Effector CD4-positive, alpha-beta T cell (primary cell): ENCODE measurements at regions not wholly inside any gene's neighbourhood (a gene's known extent, or its start where the extent isn't known, plus 50 kb on each side); places are given as distances from the start of the nearest gene placed in this dataset.
"Not testable (repeated sequence)": the region's sequence is repeated elsewhere in the genome, so short reads cannot be mapped to it uniquely, and the experiment has no call there.

Source experiments
- DNase-seq: peaks from one replicate; pipeline ENCODE4 v3.0.0-alpha.2; 2020

GRCh38 chr3:71925511-71926261 is 140.7 kb upstream of the PROK2 start:
- not testable (repeated sequence) for DNase-seq

DNA sequence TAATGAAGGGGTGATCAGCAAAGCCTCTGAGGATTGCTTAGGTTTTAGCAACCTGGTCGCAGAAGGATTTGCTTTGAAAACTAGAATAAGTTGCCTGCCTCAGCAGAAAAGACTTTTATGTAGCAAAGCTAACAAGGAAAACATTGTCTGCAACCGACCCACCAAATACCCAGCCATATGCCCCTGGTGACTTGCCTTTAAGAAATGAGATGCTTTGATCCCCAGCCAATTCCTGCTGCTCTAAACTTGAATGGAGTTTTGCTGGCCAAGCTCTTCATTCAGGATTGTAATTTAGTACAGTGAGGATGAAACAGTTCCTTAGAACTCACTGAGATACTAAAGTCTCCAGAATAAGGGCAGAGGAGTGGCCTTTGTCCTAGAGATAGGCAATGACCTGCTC is 139.8 kb upstream of the PROK2 start:
- DNase-seq = no peak

DNA sequence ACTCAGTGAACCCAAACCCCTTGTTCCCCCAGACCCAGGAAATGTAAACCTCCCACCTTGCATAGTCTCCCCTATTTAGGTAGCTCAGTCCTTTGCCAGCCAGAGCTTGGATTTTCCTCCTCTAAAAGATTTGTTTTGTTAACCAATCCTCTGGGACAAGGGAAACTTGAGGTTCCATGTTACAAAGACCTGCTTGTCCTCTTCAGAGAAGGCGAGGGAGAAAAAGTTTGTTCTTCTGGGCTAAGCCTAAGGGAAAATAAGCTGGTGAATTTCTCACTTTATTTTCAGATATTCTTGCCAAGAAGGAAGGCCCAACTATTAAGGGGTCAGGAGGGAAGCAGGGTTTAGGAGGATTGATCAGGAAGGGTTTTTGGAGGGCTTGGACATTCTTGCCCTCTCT is 136.1 kb upstream of the PROK2 start:
- no peak for DNase-seq

DNA sequence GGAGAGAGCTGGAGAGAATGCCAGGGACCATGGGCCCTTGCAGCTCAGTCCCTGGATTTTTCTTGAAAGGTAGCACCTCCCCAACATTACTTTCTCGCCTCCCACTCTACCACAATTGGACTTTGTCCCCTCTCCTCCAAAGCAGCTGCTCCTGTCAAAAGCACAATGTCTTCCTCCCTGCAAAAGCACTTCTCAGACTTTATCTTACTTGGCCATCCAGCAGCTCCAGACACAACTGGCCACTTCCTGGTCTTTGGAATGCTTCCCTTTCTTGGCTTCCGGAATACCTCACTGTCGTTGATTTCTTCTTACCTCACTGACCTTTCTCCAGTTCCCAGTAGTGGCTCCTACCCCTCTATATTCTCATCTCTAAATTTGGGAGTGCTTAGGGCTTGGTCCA is 134.6 kb upstream of the PROK2 start:
- no peak for DNase-seq

DNA sequence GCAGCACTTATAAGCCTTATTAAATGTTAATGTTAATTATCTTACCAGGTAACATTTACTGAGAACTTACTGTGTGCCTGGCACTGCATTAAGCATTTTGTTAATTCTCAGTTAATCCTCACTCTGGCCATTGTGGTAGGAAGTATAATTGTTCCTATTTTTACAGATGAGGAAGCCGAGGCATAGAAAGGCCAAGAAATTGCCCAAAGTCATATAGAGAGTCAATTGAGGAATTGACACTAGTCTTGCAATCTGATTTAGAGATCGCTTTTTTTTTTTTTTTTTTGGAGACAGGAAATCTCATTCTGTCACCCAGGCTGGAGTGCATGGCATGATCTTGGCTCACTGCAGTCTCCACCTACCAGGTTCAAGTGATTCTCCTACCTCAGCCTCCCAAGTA is 132.6 kb upstream of the PROK2 start:
- DNase-seq = no peak

DNA sequence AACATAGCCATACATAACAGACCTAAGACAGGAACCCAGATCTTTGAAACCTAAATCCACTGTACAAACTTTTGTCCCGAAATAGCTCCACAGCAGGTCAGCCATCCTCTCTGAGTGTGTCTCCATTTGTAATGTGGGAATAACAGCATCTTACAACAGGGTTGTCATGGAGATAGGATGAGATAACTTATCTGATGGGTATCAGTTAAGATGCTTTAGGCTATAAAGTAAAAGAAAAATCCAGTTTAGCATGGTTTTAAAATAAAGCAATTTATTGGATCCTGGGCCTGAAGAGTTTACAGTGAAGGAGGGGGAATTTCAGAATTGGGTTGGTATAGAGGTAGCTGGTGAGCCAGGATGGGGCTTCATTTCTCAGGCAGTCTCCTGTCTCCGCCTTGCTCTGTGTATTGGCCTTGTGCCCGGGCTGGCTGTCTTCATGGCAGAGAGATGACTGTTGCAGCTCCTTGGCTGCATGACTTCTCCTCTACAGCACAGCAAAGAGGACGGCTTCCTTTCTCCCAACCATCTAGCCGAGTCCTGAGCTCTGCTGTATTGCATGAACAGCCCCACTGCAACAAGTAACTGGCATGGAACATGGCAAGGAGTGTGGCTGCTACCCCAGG is 131.9 kb upstream of the PROK2 start:
- DNase-seq = no peak

DNA sequence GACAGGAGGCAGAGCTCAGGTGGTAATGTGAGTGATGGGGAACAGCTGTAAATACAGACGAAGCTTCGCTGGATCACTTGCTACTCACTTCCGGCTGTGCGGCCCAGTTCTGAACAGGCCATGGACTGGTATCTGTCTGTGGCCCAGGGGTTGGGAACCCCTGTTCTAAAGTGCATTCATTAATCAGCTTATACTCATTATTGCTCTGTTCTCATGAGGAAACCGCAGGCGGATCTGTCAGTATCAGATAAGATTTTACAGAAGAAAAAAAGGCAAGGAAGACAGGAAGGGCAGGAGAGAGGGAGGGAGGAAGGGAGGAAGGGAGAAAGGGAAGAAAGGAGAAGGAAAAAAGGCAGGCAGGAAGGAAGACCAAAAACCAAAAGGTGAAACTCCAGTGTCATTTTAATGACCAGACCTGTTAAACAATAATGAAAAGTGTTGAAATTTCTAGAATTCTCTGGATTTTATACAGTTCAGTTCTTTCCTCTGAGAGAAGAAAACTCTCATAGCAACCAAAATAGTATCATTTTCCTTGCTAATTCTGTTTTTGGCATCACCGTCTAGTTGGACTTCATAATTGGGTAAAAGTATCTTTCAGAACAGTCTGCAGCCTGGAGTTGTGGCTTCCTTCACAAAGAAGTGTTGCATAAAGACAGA is 128.0 kb upstream of the PROK2 start:
- no peak for DNase-seq

- DNase-seq = no peak
Observed at GRCh38 chr3:71910108-71910507, 125.2 kb upstream of the PROK2 start.

GRCh38 chr3:71907996-71908395 is 123.0 kb upstream of the PROK2 start:
- no peak for DNase-seq

- no peak for DNase-seq
Observed at GRCh38 chr3:71906976-71907375, 122.0 kb upstream of the PROK2 start.

GRCh38 chr3:71905426-71905825 is 120.5 kb upstream of the PROK2 start:
- no peak for DNase-seq

- no peak for DNase-seq
Observed at GRCh38 chr3:71903936-71904335, 119.0 kb upstream of the PROK2 start.

- DNase-seq = no peak
Observed at GRCh38 chr3:71903112-71903495, 118.2 kb upstream of the PROK2 start.

DNA sequence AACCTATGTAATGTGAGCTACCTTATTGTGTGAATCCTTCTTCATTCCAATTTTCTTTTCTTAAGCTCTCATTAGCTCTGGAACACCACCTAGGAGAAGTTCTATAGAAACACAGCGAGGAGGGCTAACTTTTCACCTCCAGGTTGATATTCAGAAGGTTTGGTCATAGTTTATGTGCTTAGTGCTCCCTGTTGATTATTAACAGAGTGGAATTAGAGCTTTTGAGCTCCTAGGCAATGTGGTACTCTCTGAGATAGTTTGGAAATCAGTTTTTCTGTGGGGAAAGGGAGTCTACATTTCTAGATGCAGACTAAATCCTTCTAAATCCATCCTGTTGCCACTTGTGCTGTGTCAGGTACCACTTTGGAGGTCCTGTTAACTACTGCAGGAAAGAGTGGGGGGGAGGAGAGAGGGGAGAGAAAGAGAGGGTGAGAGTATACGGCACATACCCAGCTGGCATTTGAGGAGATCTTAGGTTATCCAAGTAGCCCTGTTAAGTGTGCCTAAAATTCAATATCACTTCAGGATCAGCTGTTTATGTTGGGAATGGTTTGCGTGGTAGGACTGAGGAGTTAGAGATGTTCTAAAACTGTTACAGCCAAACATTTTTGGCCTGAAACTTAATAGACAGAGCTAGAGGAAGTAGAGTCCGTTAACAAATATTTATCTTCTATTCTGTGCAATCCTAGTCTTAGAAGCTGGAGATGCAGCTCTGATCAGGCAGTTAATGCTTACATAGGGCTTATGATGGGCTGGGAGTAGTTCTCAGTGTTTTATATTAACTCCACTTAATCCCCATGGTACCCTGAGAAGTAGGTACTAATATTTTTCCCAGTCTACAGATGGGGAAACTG is 117.5 kb upstream of the PROK2 start:
- DNase-seq = no peak

- no peak for DNase-seq
Observed at GRCh38 chr3:71901645-71902044, 116.7 kb upstream of the PROK2 start.

DNA sequence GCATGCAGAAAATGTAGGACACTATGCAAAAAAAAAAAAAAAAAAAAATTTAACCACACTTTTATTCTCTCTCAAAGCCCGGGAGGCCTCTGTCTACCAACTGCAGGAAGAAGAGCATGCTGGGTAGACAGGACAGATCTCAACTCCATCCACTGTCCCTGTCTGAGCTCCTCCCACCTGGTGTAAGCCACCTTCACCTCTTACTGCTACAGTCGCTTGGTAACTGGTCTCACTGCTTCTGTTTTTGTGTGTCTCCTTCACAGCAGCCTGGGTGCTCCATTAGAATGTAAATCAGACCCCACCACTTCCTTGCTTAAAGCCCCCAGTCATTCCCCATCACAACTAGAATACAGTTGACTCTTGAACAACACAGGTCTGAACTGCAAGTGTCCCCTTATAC is 115.1 kb upstream of the PROK2 start:
- no peak for DNase-seq

DNA sequence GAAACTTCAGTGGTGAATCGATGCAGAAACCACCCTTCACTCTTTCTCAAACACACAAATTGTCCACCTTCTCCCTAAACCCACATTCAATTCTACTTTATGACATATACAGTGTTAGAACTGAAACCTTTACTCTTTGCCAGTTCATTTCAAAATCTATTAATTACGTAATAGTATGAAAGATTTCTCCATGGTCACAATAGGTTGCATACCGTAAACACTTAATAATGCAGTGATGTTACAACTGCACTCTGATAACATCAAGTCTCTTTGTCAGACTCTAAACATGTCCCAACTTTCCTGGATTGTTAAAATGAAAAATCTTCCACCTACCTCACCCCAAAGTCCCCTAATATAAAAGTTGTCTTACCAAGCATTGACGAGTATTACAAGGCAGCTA is 111.8 kb upstream of the PROK2 start:
- no peak for DNase-seq

DNA sequence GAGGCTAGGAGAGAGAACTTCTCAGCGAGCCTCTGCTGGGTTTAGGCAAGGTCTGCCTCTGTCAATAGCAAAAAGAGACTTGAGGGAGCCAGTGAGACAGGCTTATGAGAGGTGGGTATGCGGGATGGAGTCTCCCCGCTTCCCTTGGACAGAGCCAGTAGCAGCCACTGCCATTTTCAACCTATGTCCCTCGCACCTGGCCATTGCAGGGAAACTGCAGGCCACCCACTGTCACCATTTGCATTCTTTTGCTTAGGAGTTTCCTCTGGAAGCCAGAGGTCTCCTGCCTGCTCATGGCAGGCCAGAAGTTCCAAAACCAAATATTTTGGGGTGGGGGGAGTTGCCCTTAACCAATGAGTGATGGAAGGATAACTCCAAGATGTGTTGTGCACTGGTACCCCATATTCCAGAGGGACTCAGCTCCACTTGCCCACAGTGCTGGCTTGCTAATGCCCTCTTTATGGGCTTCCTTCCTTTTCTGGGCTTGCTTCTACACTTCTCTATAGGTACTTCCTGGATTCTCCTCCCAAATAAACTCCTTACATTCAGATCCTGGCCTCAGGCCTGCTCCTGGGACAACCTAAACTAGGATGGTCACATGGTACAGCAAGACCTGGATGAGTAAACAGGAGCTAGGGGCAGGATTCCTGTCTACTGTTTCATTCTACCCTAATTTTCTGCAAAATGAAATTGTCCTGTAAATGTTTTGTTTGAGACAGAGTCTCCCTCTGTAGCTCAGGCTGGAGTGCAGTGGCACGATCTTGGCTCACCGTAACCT is 108.9 kb upstream of the PROK2 start:
- no peak for DNase-seq

DNA sequence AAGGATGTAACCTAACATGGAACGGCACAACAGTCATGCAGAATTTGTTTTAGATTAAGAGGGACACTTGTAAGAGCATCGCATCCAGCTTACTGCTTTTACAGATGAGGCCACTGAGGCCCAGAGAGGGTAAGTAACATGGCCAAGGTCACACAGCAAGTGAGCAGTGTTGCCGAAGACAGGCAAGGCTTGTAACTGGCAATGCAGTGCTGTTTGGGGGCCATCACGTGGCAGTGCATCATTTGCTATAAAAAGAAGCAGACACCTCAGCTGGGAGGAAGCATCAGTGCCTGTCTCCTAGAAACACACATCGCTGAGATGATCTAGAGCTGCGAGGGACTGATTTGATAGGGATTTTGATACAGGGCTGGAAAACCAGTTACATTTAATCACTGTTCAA is 108.2 kb upstream of the PROK2 start:
- DNase-seq = no peak

- no peak for DNase-seq
Observed at GRCh38 chr3:71891483-71891882, 106.5 kb upstream of the PROK2 start.

DNA sequence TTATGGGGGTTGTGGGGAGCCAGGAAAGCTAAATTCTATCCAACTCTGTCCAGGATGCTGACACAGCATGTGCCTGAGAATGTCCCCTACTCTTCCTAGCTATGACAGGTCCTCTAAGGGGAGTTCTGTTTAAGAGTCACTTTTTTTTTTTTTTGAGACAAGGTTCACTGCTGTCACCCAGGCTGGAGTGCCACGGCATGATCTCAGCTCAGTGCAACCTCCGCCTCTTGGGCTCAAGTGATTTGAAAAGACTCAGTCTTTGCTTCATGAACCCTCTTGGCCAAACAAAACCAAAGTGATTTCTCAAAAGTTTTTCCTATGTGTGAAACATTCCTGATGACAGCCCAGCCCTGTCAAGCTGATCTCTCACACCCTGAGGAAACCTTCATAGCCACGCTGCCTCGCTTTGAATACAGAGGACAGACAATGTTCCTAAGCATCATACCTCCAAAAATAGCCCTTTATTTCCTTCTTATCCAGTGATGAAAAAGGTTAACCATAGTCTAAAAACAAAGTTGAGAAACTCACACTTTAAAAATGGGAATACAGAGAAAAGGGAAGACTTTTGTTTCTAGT is 105.5 kb upstream of the PROK2 start:
- DNase-seq = no peak

DNA sequence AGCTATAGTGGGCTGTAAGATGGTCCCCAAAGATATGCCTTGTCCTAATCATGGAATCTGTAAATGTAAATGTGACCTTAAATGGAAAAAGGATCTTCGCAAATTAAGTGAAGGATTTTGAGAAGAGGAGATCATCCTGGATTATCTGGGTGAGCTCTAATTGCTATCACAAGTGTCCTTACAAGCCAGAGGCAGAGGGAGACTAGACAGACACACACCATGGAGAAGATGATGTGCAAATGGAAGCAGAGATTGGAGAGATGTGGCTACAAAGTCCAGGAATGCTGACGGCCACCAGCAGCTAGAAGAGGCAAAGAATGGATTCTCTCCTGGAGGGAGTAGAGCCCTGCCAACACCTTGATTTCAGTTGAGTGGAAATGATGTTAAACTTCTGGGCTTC is 102.3 kb upstream of the PROK2 start:
- no peak for DNase-seq
